Smooth muscle cell (in vitro differentiated cells): ENCODE measurements at regions not wholly inside any gene's neighbourhood (a gene's known extent, or its start where the extent isn't known, plus 50 kb on each side); places are given as distances from the start of the nearest gene placed in this dataset.

Source experiments
- DNase-seq: peaks from one replicate; lab custom pipeline; 2025; ENCODE audit not compliant: unreplicated experiment; lab: John Stamatoyannopoulos, UW
- H2AFZ ChIP-seq: fragments of 200-600 bp; sonication (generic); 2 replicates; pipeline ENCODE4 v1.6.0; 2016; ENCODE audit warnings: antibody characterized with exemption, low read depth, mild to moderate bottlenecking
- H3F3A ChIP-seq: fragments of 200-600 bp; sonication (generic); 2 replicates; pipeline ENCODE4 v1.6.0; 2017; ENCODE audit warnings: antibody characterized with exemption, low read depth
- H3K27ac ChIP-seq: fragments of 200-600 bp; sonication (generic); 2 replicates; pipeline ENCODE4 v1.5.1; 2016; ENCODE audit warnings: low read depth, mild to moderate bottlenecking
- H3K27me3 ChIP-seq: fragments of 200-600 bp; sonication (generic); 2 replicates; pipeline ENCODE4 v1.6.1; 2016; ENCODE audit warnings: low read depth, mild to moderate bottlenecking
- H3K36me3 ChIP-seq: fragments of 200-600 bp; sonication (generic); 2 replicates; pipeline ENCODE4 v1.5.1; 2016; ENCODE audit warnings: low read depth
- H3K4me1 ChIP-seq: fragments of 200-600 bp; sonication (generic); 2 replicates; pipeline ENCODE4 v1.5.1; 2016; ENCODE audit warnings: low read depth
- H3K4me2 ChIP-seq: fragments of 200-600 bp; sonication (generic); 2 replicates; pipeline ENCODE4 v1.6.0; 2016; ENCODE audit warnings: mild to moderate bottlenecking
- H3K4me3 ChIP-seq: fragments of 200-600 bp; sonication (generic); 2 replicates; pipeline ENCODE4 v1.5.1; 2016; ENCODE audit warnings: mild to moderate bottlenecking
- H3K79me2 ChIP-seq: fragments of 200-600 bp; sonication (generic); 2 replicates; pipeline ENCODE4 v1.6.0; 2016; ENCODE audit warnings: low read depth, mild to moderate bottlenecking
- H3K9ac ChIP-seq: fragments of 200-600 bp; sonication (generic); 2 replicates; pipeline ENCODE4 v1.6.0; 2016; ENCODE audit warnings: low read depth
- H3K9me3 ChIP-seq: fragments of 200-600 bp; sonication (generic); replicated peaks from 2 replicates; pipeline ENCODE4 v1.5.1; 2016; ENCODE audit warnings: low read depth
- H4K20me1 ChIP-seq: fragments of 200-600 bp; sonication (generic); 2 replicates; pipeline ENCODE4 v1.6.0; 2016; ENCODE audit warnings: low read depth
- WGBS: methylation state at CpG from one replicate; pipeline ENCODE4 v1.1.7; 2016; ENCODE audit warnings: low lambda C conversion rate; 5-methylcytosine and 5-hydroxymethylcytosine counted together
- TF ChIP-seq, protein P1 (sequence below): fragments of 200-600 bp; sonication (generic); IDR thresholded peaks from 2 replicates; pipeline ENCODE4 v1.5.1; 2017; ENCODE audit warnings: borderline replicate concordance, mild to moderate bottlenecking, antibody characterized with exemption; ENCODE audit not compliant: insufficient read depth, poor library complexity, severe bottlenecking

DNA sequence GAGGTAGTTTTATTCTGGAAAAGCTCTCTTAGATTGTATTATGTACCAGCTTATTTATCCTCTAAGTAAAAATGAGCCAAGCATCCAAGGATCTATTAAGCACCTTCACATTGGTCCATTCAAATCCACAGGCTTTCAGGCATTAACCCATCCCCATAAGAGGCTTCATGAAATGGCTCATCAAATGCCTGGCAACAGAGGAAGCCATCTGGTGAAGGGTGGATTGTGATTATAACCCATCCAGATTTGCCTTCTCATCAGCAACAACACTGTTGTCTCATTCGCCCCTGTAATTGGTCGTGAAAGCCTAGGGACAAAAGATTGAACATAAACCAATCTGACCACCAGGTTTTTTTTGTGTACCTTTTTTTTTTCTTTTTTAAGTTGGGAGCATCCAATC, 134.3 kb upstream of the TACR1 start:
- Histone ChIP-seq H3K36me3 (no peaks in the 10 kb centered on the region), H3K4me1 (no peaks in the 10 kb centered on the region), H3F3A (no peaks in the 10 kb centered on the region), H3K9me3 (no peaks in the 10 kb centered on the region), H3K9ac (no peak overlapping the region), H3K4me3 (no peak overlapping the region), H2AFZ (no peak overlapping the region), H3K27me3 (no peaks in the 10 kb centered on the region), H3K27ac (no peak overlapping the region), H4K20me1 (no peaks in the 10 kb centered on the region), H3K79me2 (no peaks in the 10 kb centered on the region), H3K4me2 (no peak overlapping the region)
- WGBS: 91% methylated on average over 2 of the region's 2 CpGs
- TF ChIP-seq, protein P1, sequence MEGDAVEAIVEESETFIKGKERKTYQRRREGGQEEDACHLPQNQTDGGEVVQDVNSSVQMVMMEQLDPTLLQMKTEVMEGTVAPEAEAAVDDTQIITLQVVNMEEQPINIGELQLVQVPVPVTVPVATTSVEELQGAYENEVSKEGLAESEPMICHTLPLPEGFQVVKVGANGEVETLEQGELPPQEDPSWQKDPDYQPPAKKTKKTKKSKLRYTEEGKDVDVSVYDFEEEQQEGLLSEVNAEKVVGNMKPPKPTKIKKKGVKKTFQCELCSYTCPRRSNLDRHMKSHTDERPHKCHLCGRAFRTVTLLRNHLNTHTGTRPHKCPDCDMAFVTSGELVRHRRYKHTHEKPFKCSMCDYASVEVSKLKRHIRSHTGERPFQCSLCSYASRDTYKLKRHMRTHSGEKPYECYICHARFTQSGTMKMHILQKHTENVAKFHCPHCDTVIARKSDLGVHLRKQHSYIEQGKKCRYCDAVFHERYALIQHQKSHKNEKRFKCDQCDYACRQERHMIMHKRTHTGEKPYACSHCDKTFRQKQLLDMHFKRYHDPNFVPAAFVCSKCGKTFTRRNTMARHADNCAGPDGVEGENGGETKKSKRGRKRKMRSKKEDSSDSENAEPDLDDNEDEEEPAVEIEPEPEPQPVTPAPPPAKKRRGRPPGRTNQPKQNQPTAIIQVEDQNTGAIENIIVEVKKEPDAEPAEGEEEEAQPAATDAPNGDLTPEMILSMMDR: no peak
- DNase-seq: no peak

DNA sequence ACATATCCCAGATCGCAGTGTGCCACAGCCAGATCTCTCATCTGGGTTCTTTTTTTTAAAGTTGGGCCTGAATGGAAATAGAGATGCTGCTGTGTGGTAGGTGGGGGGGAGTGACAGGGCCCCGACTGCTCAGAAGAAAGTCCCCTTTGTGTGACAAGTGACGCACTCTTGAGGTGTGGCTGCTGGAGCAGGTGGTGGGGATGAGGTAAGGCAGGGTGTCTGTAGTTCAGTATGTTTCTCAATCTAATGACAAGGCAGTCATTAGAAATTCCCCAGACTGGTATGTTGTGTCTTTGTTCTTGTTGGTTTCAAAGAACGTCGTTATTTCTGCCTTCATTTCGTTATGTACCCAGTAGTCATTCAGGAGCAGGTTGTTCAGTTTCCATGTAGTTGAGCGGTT, 128.8 kb upstream of the TACR1 start:
- Histone ChIP-seq H3K79me2 (no peaks in the 10 kb centered on the region), H3K4me1 (no peaks in the 10 kb centered on the region), H3K9ac (no peak overlapping the region), H2AFZ (no peak overlapping the region), H3K27ac (peak overlapping the region; percentile 85), H3K9me3 (no peaks in the 10 kb centered on the region), H3K4me3 (no peak overlapping the region), H4K20me1 (no peaks in the 10 kb centered on the region), H3K36me3 (no peaks in the 10 kb centered on the region), H3K27me3 (no peaks in the 10 kb centered on the region), H3K4me2 (no peak overlapping the region), H3F3A (no peaks in the 10 kb centered on the region)
- TF ChIP-seq, protein P1: no peak
- 75% methylated on average over 7 of the region's 7 CpGs for WGBS
- DNase-seq: no peak

DNA sequence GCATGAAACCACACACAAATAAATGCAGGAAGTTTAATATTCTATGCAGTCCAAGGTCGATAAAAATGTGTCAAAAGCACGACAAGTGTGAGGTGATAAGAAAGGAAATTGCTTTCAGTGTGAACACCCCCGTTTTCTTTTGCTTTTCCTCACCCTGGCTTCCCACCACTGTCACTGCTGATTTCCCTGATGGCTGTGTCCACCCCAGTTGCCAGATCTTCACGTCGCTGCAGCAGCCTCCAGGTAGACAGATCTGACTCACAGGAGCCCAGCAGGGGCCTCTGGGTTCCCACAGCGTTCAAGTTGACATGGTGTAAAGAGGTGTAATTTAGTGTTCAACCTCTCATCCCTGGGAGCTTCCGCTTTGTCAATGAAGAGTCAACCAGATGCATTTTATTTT, 128.0 kb upstream of the TACR1 start:
- no peak for DNase-seq
- TF ChIP-seq, protein P1: no peak
- H3K79me2 ChIP-seq: no peaks in the 10 kb centered on the region
- peak overlapping the region; percentile 85 for H3K27ac ChIP-seq
- no peak overlapping the region for H3K9ac ChIP-seq
- no peak overlapping the region for H3K4me2 ChIP-seq
- whole genome bisulfite sequencing: 60% methylated on average over 7 of the region's 7 CpGs
- no peak overlapping the region for H3K4me3 ChIP-seq
- H3K36me3 ChIP-seq: no peaks in the 10 kb centered on the region
- H3K4me1 ChIP-seq: no peaks in the 10 kb centered on the region
- H3F3A ChIP-seq: no peaks in the 10 kb centered on the region
- no peaks in the 10 kb centered on the region for H3K9me3 ChIP-seq
- no peaks in the 10 kb centered on the region for H3K27me3 ChIP-seq
- H4K20me1 ChIP-seq: no peaks in the 10 kb centered on the region
- H2AFZ ChIP-seq: no peak overlapping the region

DNA sequence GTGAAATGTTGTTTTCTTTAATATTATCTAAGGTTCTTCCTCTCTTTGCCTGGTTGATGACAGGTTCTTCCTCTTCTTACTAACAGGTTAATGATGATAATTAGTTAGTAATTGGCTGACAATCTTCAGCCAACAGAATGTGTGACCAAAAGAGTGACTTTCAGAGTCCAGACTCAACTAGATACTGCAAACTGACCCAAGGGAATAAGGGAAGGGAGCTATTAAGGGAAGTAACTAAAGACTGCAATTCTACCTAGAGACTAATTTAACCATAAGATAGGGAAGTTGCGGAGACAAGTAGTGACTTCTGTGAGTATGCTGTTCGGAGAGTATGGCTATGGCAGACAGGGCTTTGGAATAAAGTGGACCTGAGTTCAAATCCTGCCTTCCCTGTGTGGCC, 127.3 kb upstream of the TACR1 start:
- TF ChIP-seq, protein P1: no peak
- Histone ChIP-seq H4K20me1 (no peaks in the 10 kb centered on the region), H3F3A (no peaks in the 10 kb centered on the region), H3K27me3 (no peaks in the 10 kb centered on the region), H3K36me3 (no peaks in the 10 kb centered on the region), H3K9me3 (no peaks in the 10 kb centered on the region), H3K4me3 (no peak overlapping the region), H3K27ac (peak overlapping the region; percentile 85), H3K9ac (no peak overlapping the region), H2AFZ (no peak overlapping the region), H3K4me2 (no peak overlapping the region), H3K4me1 (no peaks in the 10 kb centered on the region), H3K79me2 (no peaks in the 10 kb centered on the region)
- no peak for DNase-seq
- WGBS: 85% methylated on average over 2 of the region's 2 CpGs
